OCI-LY7 (cell line): ENCODE measurements at regions not wholly inside any gene's neighbourhood (a gene's known extent, or its start where the extent isn't known, plus 50 kb on each side); places are given as distances from the start of the nearest gene placed in this dataset.

Source experiments
- BruUV-seq: library from RNA; stranded (reverse); fragments of 400-500 nt; replicated peaks from 2 replicates; lab custom pipeline; 2021; lab: Mats Ljungman, UMichigan
- CTCF ChIA-PET: fragments of 300-600 bp; sonication (Branson Sonifier 250); formaldehyde crosslinking; loops from one replicate; lab custom pipeline; 2022; ENCODE audit warnings: antibody characterized with exemption; ENCODE audit not compliant: unreplicated experiment; lab: Charles Lee
- POLR2A ChIA-PET: fragments of 300-600 bp; sonication (Branson Sonifier 250); formaldehyde crosslinking; loops from one replicate; lab custom pipeline; 2022; ENCODE audit warnings: antibody characterized with exemption; lab: Charles Lee
- DNase-seq: peaks from one replicate; pipeline ENCODE4 v3.0.0-alpha.2; 2015; ENCODE audit warnings: low spot score
- H2AFZ ChIP-seq: fragments of 200-600 bp; sonication (generic), shearing (Covaris generic); 2 replicates; pipeline ENCODE4 v1.6.1; 2014; ENCODE audit warnings: mild to moderate bottlenecking, antibody characterized with exemption, low read length, moderate library complexity
- H3K27ac ChIP-seq: fragments of 200-600 bp; sonication (generic); 2 replicates; pipeline ENCODE4 v1.5.1; 2014; ENCODE audit warnings: mixed run types, low read depth, mild to moderate bottlenecking, moderate library complexity, low read length, inconsistent platforms; ENCODE audit not compliant: poor library complexity, severe bottlenecking
- H3K36me3 ChIP-seq: fragments of 200-600 bp; sonication (generic); 2 replicates; pipeline ENCODE4 v1.6.1; 2014; ENCODE audit warnings: mild to moderate bottlenecking, antibody characterized with exemption, low read length, moderate library complexity, mixed read lengths; ENCODE audit not compliant: insufficient read depth
- H3K4me1 ChIP-seq: fragments of 200-600 bp; sonication (generic); 2 replicates; pipeline ENCODE4 v1.5.1; 2014; ENCODE audit warnings: mild to moderate bottlenecking, low read length; ENCODE audit not compliant: insufficient read depth, poor library complexity, severe bottlenecking
- H3K4me2 ChIP-seq: fragments of 200-600 bp; sonication (generic); 2 replicates; pipeline ENCODE4 v1.6.1; 2014; ENCODE audit warnings: mild to moderate bottlenecking, low read length
- H3K4me3 ChIP-seq: fragments of 200-600 bp; sonication (generic); 2 replicates; pipeline ENCODE4 v1.5.1; 2014; ENCODE audit warnings: mild to moderate bottlenecking, low read depth, low read length; ENCODE audit not compliant: poor library complexity, severe bottlenecking
- H3K79me2 ChIP-seq: fragments of 200-600 bp; sonication (generic); 2 replicates; pipeline ENCODE4 v1.6.1; 2016; ENCODE audit warnings: low read depth, mild to moderate bottlenecking, low read length, moderate library complexity, mixed read lengths; ENCODE audit not compliant: insufficient read depth
- H3K9me2 ChIP-seq: fragments of 200-600 bp; sonication (generic); 2 replicates; pipeline ENCODE4 v1.6.1; 2016; ENCODE audit warnings: mild to moderate bottlenecking, low read length, mixed read lengths; ENCODE audit not compliant: insufficient read depth
- H3K9me3 ChIP-seq: fragments of 200-600 bp; sonication (generic); 2 replicates; pipeline ENCODE4 v1.6.1; 2014; ENCODE audit warnings: mild to moderate bottlenecking, mixed run types, low read length, mixed read lengths
- H4K20me1 ChIP-seq: fragments of 200-600 bp; sonication (generic); 2 replicates; pipeline ENCODE4 v1.6.1; 2014; ENCODE audit warnings: mild to moderate bottlenecking, antibody characterized with exemption, low read length, moderate library complexity, mixed read lengths; ENCODE audit not compliant: insufficient read depth
- EZH2phosphoT487 ChIP-seq: fragments of 200-600 bp; sonication (generic); IDR thresholded peaks from 2 replicates; pipeline ENCODE4 v1.6.1; 2018; ENCODE audit warnings: low read depth, borderline replicate concordance, mild to moderate bottlenecking, mixed run types, antibody characterized with exemption, low read length, moderate library complexity, mixed read lengths
- intact Hi-C: fragments of 100-400 bp; cut with micrococcal nuclease; formaldehyde crosslinking; loops from one replicate; pipeline ENCODE4 v1.10.0; 2022; ENCODE audit not compliant: unreplicated experiment
- TF ChIP-seq, protein P1 (sequence below): fragments of 200-600 bp; sonication (generic); conservative IDR thresholded peaks from 2 replicates; pipeline ENCODE4 v1.5.1; 2014; ENCODE audit warnings: mild to moderate bottlenecking, antibody characterized with exemption, low read length, moderate library complexity, mixed read lengths

DNA sequence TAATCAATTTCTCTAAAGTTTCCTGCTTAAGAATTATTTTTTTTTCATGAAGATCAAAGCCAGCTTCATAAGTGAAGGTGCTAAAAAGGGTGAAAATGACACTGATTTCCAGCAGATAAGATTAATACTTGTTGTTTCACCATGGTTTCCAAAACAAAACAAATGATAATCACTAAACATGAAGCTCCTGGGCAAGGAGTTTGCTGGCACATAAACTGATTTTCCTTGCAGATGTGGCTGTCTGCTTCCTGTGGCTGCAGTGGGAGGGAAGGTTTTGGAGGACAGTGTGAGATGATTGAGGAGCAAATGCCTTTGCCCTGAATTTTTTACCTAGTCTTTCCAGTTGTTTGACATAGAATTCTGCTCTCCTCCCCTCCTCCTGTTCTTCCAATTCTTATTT lies 228.8 kb downstream of the DIPK2A start:
- POLR2A ChIA-PET: no interaction called here
- DNase-seq: no peak

DNA sequence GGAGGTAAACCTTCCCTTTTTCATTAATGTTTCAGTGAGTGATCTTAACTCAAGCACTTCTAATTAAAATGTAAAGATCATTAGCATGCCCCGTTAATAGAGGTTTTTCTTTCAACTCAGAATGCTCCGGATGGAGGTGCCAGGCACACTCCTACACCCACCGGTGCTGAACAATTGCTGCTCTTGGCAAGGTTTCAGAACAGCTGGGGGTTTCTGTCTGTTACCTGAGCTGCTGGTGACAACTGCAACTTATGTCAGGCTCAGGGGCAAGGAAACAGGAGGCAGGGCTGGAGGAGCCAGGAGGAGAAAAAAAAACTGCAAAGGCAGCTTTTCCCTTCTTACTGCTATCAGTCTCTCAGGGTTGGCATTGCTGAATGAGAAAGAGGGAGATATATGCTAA lies 250.1 kb downstream of the DIPK2A start:
- CTCF ChIA-PET: no interaction called here
- Histone ChIP-seq H3K9me2 (no peaks in the 10 kb centered on the region), H3K36me3 (no peaks in the 10 kb centered on the region), H4K20me1 (no peaks in the 10 kb centered on the region), H3K4me1 (no peaks in the 10 kb centered on the region), H3K27ac (no peak overlapping the region), H2AFZ (no peak overlapping the region), H3K4me3 (no peak overlapping the region), H3K4me2 (no peak overlapping the region), H3K79me2 (no peaks in the 10 kb centered on the region), H3K9me3 (no peaks in the 10 kb centered on the region)
- POLR2A ChIA-PET: no interaction called here
- DNase-seq: no peak
- TF ChIP-seq, protein P1, sequence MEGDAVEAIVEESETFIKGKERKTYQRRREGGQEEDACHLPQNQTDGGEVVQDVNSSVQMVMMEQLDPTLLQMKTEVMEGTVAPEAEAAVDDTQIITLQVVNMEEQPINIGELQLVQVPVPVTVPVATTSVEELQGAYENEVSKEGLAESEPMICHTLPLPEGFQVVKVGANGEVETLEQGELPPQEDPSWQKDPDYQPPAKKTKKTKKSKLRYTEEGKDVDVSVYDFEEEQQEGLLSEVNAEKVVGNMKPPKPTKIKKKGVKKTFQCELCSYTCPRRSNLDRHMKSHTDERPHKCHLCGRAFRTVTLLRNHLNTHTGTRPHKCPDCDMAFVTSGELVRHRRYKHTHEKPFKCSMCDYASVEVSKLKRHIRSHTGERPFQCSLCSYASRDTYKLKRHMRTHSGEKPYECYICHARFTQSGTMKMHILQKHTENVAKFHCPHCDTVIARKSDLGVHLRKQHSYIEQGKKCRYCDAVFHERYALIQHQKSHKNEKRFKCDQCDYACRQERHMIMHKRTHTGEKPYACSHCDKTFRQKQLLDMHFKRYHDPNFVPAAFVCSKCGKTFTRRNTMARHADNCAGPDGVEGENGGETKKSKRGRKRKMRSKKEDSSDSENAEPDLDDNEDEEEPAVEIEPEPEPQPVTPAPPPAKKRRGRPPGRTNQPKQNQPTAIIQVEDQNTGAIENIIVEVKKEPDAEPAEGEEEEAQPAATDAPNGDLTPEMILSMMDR: no peak
- TF ChIP-seq EZH2phosphoT487: no peak
- intact Hi-C loops: no loop called here
- no TSS peak for BruUV-seq

More for the DNA sequence above, 228.8 kb downstream of the DIPK2A start:
- no peak overlapping the region for H3K4me2 ChIP-seq
- H3K79me2 ChIP-seq: no peaks in the 10 kb centered on the region
- H3K9me3 ChIP-seq: no peaks in the 10 kb centered on the region
- no peak overlapping the region for H3K4me3 ChIP-seq
- no TSS peak for BruUV-seq
- H3K4me1 ChIP-seq: no peaks in the 10 kb centered on the region
- TF ChIP-seq, protein P1: no peak
- TF ChIP-seq EZH2phosphoT487: no peak
- no peak overlapping the region for H2AFZ ChIP-seq
- CTCF ChIA-PET: no interaction called here
- H3K36me3 ChIP-seq: no peaks in the 10 kb centered on the region
- intact Hi-C loops: no loop called here
- H3K9me2 ChIP-seq: no peaks in the 10 kb centered on the region
- no peaks in the 10 kb centered on the region for H4K20me1 ChIP-seq
- no peak overlapping the region for H3K27ac ChIP-seq

DNA sequence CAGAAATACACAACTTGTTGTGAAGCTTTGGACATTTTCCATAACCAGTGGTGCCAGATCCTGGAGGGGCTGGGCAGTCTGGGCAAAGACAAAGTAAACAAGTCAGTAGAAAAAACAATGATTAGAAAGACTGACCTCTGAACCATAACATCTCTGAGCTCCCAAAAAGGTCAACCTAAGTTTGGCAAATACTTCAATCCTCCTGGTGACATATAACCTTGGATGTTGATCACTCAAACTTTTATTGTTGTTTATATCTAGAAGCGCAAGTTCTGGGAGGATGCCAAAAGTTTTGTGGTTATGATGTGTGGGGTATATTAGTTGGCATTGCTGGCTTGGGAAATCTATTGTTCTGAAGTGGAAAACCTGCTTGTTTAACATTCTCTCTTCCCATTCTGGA lies 257.7 kb downstream of the DIPK2A start:
- no peaks in the 10 kb centered on the region for H3K4me1 ChIP-seq
- ChIA-PET CTCF (no interaction called here), POLR2A (no interaction called here)
- no peaks in the 10 kb centered on the region for H3K9me2 ChIP-seq
- TF ChIP-seq EZH2phosphoT487: no peak
- TF ChIP-seq, protein P1: no peak
- H4K20me1 ChIP-seq: no peaks in the 10 kb centered on the region
- intact Hi-C loops: no loop called here
- H3K79me2 ChIP-seq: no peaks in the 10 kb centered on the region
- no peak overlapping the region for H2AFZ ChIP-seq
- no peak overlapping the region for H3K4me2 ChIP-seq
- no peak overlapping the region for H3K27ac ChIP-seq
- no peaks in the 10 kb centered on the region for H3K36me3 ChIP-seq
- DNase-seq: no peak
- no TSS peak for BruUV-seq
- no peaks in the 10 kb centered on the region for H3K9me3 ChIP-seq
- no peak overlapping the region for H3K4me3 ChIP-seq
